ENCODE measurements at regions not wholly inside any gene's neighbourhood (a gene's known extent, or its start where the extent isn't known, plus 50 kb on each side); places are given as distances from the start of the nearest gene placed in this dataset.

- DNase-seq: no peak
Observed at GRCh38 chr9:109549386-109549785, 51.3 kb upstream of the PTPN3 start.

- no peak for DNase-seq
Observed at GRCh38 chr9:109551651-109552050, 53.5 kb upstream of the PTPN3 start.

GRCh38 chr9:109555215-109555614 lies 57.1 kb upstream of the PTPN3 start:
- DNase-seq: no peak

- DNase-seq: peak; percentile 11
Observed at GRCh38 chr9:109556061-109556460, 58.0 kb upstream of the PTPN3 start.

- DNase-seq: no peak
Observed at GRCh38 chr9:109556786-109557185, 58.7 kb upstream of the PTPN3 start.

GRCh38 chr9:109557481-109557880 lies 59.4 kb upstream of the PTPN3 start:
- DNase-seq: no peak

- DNase-seq: no peak
Observed at GRCh38 chr9:109558718-109559151, 60.6 kb upstream of the PTPN3 start.

GRCh38 chr9:109560470-109561132 lies 62.5 kb upstream of the PTPN3 start:
- no peak for DNase-seq

GRCh38 chr9:109561137-109561536 lies 63.0 kb upstream of the PTPN3 start:
- DNase-seq: no peak

- no peak for DNase-seq
Observed at GRCh38 chr9:109568089-109568488, 70.0 kb upstream of the PTPN3 start.

GRCh38 chr9:109568568-109569210 lies 70.6 kb upstream of the PTPN3 start:
- DNase-seq: no peak

- DNase-seq: peak; percentile 15
Observed at GRCh38 chr9:109574061-109574882, 76.2 kb upstream of the PTPN3 start.

- no peak for DNase-seq
Observed at GRCh38 chr9:109576762-109577161, 78.7 kb upstream of the PTPN3 start.

- DNase-seq: no peak
Observed at GRCh38 chr9:109579191-109579948, 81.3 kb upstream of the PTPN3 start.

- no peak for DNase-seq
Observed at GRCh38 chr9:109582386-109582785, 84.3 kb upstream of the PTPN3 start.

GRCh38 chr9:109584205-109584604 lies 86.1 kb upstream of the PTPN3 start:
- no peak for DNase-seq

- peak; percentile 47 for DNase-seq
Observed at GRCh38 chr9:109585796-109586195, 87.7 kb upstream of the PTPN3 start.

- peak; percentile 10 for DNase-seq
Observed at GRCh38 chr9:109586993-109587392, 88.9 kb upstream of the PTPN3 start.

GRCh38 chr9:109588415-109588814 lies 90.3 kb upstream of the PTPN3 start:
- no peak for DNase-seq

- no peak for DNase-seq
Observed at GRCh38 chr9:109590966-109591365, 92.9 kb upstream of the PTPN3 start.

- DNase-seq: no peak
Observed at GRCh38 chr9:109591691-109592090, 93.6 kb upstream of the PTPN3 start.

- DNase-seq: no peak
Observed at GRCh38 chr9:109593612-109594011, 95.5 kb upstream of the PTPN3 start.

GRCh38 chr9:109597496-109597895 lies 99.4 kb upstream of the PTPN3 start:
- no peak for DNase-seq
